Inferior parietal cortex (tissue), 1 donor: ENCODE measurements at regions not wholly inside any gene's neighbourhood (a gene's known extent, or its start where the extent isn't known, plus 50 kb on each side); places are given as distances from the start of the nearest gene placed in this dataset.

Experiments used
- DNase-seq: peaks from one replicate; pipeline ENCODE4 v3.0.0-alpha.2; 2016; ENCODE audit errors: extremely low spot score

DNA sequence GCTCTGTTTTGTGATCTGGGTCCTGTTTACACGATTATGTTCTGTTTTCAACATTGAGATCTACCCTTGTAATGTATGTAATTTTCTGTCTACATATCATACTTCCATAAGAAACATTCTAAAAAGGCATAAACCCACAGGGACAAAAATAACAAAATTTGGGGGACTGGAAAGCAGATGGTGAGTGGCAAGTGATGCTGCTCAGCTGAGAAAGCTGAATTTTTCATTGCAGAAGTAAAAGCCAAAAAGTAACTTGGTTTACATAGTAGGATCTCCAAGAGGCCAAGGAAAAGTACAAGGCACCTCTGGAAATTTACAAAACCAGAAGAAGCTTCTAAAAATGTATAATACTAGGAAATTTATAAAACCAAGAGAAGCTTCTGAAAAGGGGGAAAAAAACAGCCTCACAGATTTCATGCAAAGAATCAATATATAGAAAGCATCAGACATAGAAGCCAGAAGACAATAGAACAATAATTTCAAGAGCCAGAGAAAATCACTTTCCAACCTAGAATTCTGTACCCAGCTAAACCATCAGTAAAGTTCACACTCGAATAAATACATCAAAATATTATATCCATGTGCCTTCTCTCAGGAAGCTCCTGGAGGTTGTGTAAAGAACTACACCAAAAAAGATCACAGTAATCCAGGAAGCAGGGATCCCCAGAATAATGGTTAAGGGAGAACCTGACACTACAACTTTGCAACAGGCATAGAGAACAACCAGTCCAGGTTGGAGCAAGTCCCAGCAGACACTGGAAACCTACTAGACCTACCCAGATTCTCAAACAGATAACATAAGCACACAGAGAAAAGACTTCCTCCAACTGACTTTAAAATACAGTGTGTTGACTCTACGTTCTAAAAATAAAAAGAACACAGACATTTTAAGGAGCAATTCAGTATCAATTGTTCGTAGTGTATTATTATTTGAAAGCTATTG lies 401.7 kb upstream of the HS6ST1 start:
- peak; percentile 41 for DNase-seq

DNA sequence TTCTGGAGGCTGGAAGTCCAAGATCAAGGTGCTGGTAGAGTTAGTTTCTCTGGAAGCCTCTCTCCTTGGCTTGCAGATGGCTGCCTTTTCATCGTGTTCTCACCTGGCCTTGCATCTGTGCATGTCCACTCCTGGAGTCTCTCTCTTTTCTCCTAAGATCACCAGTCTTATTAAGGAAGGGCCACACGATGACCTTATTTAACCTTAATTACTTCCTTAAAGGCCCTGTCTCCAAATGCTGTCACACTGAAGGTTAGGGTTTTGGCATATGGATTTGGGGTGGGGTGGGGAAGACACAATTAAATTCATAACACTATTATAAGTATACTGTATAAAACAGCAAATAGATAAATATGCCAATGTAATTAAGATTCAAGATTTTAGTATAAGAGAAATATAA lies 402.4 kb upstream of the HS6ST1 start:
- DNase-seq, result no peak

DNA sequence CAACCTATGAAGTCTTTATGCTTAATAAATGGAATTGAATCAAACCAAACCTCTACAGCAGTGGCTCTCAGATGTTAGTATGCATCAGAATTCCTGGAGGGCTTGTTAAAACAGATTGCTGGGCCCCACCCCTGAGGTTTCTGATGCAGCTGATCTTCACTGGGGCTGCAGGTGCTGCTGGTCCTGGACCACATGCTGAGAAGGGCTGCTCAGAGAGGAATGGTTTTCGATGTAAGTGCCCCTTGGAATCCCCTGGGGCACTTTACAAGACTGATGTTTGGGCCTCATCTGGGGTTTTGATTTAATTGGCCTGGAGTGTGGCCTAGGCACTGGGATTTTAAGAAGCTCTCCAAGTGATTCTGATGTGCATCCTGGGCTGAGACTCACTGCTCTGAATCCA lies 403.8 kb upstream of the HS6ST1 start:
- no peak for DNase-seq

DNA sequence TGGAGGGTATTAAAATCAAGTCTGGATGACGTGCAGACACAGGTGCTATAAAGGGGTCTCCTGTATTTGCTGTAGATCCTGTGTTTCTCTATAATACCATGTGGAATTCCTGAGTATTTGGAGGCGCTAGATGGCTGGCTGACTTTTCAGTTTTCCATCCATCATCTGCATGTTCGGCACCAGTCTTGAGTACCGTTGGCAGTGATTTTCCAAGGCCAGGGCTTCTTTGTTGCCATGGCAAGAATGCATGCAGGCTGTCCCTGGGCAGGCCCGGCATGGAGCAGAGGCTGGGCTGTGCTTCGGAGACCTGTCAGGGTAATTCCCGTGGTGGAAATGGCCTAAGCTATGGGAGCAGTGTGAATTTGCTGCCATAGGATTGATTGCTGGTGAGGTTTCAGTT lies 405.9 kb upstream of the HS6ST1 start:
- DNase-seq, result no peak

DNA sequence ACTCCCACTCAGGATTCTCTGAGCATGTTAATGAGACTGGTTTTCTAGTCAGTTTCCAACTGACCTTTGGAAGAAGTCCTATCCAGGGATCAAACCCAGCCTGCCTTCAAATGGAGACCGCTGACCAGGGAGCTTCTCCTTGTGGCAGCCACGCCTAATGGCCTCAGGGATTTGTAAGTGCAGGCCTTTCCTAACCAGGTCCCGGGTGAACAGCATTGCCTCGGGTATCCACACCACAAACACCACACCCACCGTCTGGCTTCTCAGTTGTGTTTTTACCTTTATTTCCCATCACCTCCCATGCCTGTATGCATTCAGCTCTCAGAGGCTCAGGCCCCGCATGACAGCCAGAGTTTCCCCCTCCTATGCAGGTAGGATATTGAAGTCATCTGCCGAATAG lies 406.3 kb upstream of the HS6ST1 start:
- no peak for DNase-seq

DNA sequence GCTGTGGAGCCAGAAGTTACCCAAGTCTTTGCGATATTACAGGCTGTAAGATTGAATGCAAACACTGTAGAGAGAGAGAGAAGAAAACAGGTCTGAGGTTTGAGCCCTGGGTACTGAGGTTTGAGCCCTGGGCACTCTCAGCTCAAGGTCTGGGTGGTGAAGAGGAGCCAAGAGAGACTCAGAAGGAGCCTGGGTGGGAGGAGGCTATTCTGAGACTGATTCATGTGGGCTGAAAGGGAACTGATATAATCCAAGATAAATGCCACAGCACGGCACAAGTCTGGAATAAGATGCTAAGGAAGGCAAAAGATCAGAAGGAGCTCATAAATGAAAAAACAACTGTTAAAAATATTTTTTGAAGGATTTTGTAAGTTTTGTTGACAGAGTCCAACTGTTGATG lies 407.6 kb upstream of the HS6ST1 start:
- DNase-seq, result no peak

DNA sequence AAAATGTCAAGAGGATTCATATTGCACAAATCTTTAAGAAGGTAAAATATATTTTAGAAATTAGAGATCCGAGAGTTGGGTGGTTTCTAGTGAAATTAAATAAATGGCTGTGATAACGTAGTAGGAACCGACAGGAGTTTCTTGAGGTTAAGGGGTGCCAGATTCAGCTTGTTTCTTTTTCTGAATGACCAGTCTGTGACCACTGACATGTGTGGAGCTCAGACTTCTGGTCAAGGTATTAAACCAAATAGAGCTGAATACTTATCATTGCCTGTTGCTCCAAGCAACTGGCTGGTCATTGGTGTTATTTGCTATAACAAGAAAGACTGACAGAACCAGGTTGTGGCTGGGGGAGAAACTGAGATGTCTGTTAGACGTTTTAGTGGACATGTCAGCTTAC lies 408.2 kb upstream of the HS6ST1 start:
- no peak for DNase-seq

DNA sequence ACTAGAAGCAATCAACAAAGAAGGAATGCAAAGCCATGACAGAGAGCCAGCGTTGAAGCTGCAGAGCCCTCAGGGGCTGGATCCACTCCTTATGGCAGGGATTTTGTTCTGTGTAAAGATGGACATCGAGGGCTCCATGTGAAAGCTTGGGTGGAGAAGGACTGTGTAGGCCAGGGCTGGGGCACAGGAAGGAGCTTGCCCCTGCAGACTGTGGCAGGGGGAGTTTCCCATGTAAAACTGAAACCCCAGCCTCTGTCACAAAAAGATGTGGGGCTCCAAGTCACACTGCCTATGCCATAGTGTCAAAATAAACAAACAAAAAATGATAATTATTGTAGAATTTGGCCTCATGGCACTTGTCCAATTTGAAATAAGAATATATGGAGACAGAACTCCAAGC lies 408.7 kb upstream of the HS6ST1 start:
- no peak for DNase-seq

DNA sequence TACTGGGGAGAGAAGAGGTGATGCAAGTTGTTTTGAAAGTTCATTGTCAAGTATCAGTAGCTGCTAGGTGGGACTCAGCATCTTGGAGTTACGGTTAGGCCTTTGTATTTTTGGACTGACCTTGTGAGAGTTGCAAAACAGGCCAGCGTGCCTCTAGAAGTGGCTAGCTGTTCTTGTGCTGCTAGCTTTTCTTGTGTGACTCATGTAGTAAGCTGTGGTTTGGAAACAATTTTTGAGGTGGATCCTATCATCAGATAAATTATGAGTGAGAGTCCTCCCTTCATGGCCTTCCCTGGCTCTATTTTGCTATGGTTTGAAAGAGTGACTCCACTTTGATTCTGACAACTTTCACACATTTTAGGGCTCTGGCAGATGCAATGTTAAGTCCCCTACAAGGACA lies 409.2 kb upstream of the HS6ST1 start:
- no peak for DNase-seq

DNA sequence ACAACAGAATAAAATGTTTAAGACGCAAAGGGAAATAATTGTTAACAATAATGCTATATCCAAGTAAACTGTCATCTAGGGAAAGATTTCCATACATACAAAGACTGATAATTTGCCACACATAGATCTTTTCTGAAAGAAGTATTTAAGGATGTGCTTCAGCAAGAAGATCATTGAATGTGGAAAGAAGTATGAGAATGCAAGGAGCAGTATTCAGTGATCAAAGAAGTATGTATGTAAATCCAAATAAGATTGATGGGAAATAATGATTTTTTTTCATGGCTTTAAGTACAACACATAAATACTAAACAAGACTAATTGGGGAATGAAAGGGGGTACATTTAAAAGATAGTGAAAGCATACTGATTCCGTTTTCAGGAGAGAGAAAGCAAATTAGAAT lies 410.4 kb upstream of the HS6ST1 start:
- DNase-seq, result no peak

DNA sequence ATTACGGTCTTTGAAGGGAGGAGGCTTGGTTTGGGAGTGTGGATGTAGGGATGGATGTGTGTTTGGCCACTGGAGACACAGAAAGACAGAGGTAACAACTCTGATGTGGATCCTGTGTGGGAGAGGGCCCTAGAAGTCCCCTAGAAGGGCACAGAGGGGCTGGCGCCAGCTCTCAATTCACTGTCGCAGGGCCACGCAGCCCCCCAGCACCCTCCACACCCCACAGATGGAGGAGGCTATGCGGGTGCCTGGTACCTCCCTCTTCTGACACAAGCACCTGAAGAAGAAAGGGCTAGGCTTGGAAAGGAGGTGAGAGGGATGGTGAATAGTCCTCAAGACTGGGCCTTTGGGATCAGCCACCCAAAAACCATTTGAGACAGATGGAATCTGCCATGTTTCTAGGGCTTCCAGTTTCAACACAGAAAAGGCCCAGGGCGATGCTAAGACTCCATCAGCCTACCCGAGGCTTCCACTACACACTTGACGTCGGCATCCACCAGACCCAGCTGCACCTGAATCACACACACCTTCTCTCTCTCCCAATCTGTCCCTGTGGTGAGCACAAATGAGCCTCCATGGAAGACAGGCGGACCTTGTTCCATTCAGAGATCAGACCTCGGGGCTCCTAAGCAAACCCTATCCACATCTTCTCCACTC lies 413.5 kb upstream of the HS6ST1 start:
- DNase-seq, result no peak

DNA sequence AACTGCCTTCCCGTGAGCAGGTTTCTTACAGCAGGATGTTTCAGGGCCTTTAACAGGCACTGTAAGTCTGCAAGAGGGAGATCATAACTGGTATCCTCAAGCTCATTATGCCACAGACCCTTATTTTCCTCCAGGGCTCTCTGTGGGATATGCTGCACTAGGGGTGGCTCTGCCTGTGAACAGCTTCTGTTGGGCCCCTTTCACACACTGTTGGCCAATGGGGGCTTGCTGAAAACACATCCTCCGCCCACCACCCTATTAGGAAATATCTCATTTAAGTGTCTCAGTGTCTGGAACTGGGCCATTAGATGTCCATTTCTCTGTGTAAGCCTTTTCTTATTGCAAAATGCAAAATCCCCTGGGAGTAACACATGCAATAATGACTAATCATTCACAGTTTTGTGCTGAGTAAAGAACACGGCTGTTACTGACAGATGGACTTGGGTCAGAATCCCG lies 414.3 kb upstream of the HS6ST1 start:
- no peak for DNase-seq

DNA sequence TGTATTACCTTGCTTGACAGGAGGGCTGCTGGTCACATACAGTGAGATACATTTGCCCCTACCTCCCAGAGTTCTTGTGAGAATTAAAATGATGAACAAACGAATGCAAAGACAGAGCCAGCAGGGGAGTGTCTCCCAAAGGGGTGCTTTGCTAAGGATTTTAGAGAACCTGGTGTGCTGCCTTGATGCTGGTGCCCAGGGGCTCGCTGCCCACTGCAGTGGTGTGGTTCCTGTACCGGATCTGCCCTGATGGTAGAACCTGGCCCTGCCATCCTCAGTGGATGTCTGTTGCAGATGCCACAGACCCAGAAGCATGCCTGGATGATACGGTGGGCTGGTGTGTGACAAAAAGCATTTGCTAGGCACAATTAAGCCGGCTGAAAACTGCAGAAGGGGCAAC lies 414.8 kb upstream of the HS6ST1 start:
- no peak for DNase-seq

DNA sequence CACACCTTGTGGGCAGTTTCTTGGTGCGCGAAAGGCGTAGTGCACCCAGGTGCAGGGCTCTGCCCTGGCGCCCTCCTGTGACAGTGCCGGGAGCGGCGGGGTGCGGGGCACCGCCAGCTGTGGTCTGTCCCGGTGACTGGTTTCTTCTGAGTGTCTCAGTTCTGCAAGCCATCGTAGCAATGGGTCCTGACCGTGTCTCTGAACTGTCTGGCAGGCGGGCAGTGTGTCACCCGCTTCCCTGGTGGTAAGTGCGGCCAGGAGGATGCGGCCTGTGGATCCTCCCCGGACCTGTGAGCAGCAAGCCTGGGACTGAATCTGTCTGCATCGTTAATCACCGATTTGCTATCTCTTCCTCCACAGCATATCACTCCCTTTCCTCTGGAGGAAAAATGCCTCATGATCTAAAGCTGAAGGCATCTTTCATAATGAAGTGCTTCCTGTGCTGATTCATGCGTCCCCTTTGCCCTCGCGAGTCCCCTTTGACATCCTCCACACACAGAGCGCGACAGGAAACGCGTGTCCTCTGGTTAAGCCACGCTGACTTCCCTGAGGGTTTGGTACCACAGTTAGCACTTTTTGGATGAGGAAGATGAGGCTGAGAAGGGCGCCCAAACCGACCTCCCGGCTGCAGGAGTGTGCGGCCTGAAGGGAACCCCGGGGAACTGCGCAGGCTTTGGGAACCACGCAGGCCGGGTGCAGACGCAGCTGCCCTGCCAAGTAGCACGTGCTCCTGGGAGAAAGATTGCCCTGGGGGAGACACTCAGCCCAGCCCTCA lies 416.0 kb upstream of the HS6ST1 start:
- no peak for DNase-seq

DNA sequence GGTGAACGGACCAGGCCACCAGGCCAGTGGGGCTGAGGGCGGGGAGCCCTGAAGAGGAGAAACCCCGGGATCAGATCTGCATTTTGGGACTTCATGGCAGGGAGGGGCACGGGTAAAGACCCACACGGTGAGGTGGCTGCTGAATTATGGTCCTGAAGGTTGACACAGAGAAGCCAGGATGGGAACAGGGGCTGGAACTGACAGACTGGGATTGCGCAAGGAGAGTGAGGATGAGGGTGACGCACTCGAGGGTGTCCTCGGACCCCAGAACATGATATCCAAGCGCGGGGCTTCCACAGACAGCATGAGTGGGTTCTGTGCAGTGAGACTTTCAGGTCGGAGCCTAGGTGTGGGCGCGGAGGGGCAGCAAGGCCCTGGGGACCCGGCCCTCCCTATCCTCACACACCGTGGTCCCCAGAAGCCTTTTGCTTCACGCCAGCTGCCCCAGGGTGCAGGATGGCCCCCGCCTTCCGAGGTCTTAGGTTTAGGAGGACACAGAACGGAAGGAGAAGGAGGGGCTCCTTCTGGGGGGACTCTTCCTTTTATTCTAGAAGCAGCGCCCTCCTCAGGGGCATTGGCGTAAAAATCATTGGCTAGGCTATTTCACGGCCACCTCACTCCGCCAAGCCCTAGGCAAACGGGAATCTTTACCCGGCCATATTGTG lies 416.8 kb upstream of the HS6ST1 start:
- DNase-seq, result no peak

DNA sequence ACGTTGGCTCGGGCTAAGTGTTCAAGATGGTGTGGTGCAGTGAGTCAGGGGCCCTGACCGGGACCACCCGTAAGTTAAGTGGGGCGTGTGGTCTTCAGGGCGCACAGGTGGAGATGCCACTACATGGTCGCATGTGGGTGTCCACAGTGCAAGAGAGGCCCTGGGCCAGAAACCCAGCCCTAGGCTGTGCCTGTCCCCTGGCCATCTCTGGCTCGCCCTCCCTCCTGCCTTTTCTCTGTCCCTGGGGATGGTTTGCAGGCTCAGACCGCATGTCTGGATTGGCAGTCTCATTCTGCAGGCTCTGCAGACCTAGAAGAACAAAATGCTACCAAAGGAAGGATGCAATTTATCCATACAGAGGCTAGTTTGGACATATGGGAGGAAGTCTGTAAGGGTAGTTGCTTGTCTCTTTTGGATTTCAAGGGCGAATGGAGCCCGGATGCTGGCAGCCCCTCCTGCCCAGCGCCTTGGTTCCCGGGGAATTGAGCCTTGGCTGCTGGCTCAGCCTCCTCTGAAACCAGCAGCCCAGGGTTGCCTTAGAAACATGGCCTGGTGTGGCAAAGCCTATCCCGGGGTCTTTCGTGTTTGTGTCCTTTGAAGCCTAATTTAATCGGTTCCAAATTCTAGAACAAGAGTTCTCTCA lies 417.5 kb upstream of the HS6ST1 start:
- DNase-seq, result peak; percentile 20

DNA sequence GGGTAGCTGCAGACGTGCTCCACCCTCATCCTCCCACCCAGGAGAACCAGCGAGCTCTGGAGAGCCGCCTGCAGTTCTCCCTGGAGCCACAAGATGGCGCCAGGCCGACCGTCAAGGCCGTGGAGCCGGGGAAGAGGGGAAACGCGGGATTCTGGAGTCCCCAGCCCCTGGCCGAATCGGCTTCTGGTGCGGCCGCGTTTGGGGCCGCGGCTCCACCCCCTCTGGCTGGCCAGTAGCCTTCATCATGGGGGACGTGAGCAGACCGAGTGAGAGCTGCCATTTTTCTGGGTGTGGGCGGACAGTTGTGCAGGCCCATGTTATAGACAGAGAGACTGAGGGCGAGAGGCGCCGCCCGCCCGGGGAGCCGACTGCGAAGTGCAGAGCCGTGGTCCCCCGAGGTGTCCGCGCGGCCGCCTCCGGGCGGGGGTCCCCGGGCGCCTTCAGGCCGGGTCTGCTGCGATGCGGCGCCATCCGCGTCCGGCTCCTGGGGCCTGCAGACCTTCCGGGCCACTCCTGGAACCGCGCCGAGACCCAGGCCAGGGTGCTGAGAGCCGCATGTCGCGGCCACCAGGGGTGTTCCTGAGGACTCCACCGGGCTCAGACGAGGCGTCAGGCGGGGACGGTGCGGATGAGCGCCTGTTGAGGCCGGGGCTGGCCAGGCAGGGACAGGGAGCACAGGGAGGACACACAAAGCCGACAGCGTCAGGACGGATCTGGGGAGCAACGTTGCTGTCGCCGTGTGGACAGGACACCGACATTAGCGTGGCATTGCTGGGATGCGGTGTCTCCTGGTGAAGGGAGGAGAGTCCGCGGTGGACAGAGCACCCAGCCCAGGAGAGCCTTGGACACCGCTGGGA lies 418.2 kb upstream of the HS6ST1 start:
- peak; percentile 84 for DNase-seq

DNA sequence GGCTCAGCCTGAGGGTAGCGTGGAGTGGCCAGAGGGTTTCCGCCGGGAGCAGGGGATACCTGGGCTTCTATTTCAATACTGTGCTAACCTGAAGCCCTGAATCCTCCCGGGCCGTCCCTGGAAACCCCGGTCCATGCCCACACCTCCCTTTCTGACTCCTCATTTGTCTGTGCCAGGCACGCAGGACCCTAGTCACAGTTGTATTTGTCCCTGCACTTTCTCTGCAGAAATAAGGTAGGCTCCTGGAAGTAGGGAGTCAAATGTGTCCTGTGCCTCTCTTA lies 418.8 kb upstream of the HS6ST1 start:
- no peak for DNase-seq

DNA sequence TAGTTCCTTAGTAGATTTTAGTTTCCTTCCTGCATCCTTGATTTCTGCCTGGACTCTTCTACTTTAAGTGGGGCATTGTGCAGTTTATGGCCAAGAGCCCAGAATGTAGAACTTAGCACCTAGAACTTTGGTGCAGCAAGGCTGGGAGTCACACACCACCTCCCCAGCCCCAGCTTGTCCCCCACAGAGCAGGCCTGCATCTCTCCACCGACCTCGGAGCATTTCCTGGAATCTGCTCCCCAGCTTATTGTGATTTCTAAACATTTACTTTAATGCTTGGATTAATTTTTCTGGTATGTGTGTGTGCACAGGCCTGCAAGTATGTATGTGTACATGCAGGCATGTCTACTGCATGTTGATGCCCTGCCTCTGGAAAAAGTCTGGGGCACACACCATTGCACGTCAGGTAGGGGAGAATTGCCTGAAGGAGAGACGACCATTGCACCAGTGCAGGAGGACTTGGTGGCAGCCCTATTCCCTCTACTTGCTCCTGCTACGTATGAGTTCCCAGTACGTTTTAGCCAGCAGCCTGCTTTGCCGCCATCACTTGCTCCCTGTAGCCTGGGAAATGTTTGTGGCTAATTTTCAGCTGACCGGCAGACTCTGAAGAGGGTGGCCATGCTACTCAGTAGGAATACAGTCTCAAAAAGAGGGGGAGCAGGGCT lies 419.9 kb upstream of the HS6ST1 start:
- no peak for DNase-seq

DNA sequence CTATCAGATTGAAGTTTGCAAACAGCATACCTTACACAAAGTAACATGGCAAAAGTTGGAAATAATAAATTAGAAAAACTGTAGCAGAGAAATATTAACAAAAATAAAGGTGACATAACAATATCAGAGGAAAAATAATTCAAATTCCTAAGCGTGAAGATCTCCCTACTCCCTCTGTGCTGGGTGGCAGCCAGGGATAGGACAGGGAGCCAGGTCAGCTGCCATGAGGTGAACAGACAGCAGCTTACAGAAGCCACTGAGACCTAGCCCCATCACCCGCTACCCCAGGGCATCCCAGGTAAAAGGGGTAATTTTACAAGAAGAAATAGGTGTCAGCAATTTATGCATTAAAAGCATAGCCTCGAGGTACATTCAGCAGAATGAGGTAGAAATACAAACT lies 423.8 kb upstream of the HS6ST1 start:
- DNase-seq, result no peak
